HFF-Myc (cell line): ENCODE measurements at regions not wholly inside any gene's neighbourhood (a gene's known extent, or its start where the extent isn't known, plus 50 kb on each side); places are given as distances from the start of the nearest gene placed in this dataset.
"Not testable (repeated sequence)": the region's sequence is repeated elsewhere in the genome, so short reads cannot be mapped to it uniquely, and the experiment has no call there.

Experiments used
- DNase-seq: peaks from one replicate; pipeline ENCODE4 v3.0.0-alpha.2; 2011; ENCODE audit warnings: low read depth; ENCODE audit errors: extremely low read depth
- H3K4me3 ChIP-seq: replicated peaks from 2 replicates; pipeline ENCODE4 v1.5.1; 2011; ENCODE audit warnings: low read depth, mild to moderate bottlenecking, control low read depth, low read length
- TF ChIP-seq, protein P1 (sequence below): IDR thresholded peaks from 2 replicates; pipeline ENCODE4 v1.5.1; 2012; ENCODE audit warnings: mild to moderate bottlenecking, low read depth, low read length, control low read depth; ENCODE audit errors: missing control alignments

DNA sequence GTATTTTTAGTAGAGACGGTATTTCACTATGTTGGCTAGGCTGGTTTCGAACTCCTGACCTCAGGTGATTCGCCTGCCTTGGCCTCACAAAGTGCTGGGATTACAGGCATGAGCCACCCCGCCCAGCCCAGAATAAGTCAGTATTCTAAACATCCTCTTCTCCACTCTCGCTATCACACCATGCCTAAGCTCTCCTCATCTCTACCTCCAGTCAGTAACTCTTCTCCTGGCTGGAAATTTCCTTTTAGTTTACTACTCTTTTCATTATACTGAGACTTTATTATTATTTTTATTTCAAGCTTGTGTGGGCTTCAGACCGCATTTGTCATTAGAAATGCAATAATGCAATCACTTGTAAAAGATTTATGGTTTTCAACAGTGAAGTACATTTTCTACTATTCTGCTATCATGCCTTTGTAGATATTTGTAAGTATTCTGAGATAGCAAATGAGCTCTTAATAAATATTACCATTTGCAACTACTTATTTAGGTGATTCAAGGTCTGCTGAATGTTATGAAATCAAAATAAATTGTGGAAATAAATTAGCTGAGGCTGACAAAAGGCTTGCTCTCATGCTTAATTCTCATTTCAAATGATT, 617.3 kb upstream of the GOT2 start:
- TF ChIP-seq, protein P1, sequence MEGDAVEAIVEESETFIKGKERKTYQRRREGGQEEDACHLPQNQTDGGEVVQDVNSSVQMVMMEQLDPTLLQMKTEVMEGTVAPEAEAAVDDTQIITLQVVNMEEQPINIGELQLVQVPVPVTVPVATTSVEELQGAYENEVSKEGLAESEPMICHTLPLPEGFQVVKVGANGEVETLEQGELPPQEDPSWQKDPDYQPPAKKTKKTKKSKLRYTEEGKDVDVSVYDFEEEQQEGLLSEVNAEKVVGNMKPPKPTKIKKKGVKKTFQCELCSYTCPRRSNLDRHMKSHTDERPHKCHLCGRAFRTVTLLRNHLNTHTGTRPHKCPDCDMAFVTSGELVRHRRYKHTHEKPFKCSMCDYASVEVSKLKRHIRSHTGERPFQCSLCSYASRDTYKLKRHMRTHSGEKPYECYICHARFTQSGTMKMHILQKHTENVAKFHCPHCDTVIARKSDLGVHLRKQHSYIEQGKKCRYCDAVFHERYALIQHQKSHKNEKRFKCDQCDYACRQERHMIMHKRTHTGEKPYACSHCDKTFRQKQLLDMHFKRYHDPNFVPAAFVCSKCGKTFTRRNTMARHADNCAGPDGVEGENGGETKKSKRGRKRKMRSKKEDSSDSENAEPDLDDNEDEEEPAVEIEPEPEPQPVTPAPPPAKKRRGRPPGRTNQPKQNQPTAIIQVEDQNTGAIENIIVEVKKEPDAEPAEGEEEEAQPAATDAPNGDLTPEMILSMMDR, result no peak
- no peak for DNase-seq
- H3K4me3 ChIP-seq, result no peak overlapping the region

DNA sequence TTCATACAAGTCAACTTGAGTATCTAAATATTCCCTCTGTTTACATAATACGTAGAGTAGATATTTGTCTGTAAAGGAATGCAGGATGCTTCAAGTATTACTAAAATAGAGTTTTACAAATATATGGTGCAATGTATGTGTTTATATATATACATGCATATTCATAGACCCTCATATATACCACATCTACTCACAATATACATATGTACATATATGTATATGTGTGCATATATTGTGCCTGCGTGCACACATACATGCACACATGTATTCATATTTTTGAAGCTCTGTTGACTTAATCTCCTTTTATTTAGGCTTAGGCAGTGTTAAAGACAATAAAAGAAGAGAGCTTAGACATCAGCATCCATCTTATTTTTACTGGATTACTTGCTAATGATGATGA, 616.6 kb upstream of the GOT2 start:
- H3K4me3 ChIP-seq, result no peak overlapping the region
- DNase-seq, result no peak
- TF ChIP-seq, protein P1, result no peak

DNA sequence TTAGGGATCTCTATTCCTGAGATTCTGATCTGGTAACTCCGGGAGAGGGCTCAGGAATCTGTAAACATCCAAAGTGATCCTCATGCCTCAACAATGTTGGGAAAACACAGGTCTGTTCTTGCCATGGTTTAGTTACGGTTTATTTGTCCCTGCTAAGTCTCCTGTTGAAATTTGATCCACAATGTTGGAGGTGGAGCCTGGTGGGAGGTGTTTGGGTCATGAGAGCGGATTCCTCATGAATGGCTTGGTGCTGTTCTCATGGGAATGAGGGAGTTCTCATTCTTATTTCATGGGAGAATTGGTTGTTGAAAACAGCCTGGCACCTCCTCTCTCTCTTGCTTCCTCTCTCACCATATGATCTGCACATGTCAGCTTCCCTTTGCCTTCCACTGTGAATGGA, 608.6 kb upstream of the GOT2 start:
- TF ChIP-seq, protein P1, result no peak
- no peak overlapping the region for H3K4me3 ChIP-seq
- DNase-seq, result no peak

DNA sequence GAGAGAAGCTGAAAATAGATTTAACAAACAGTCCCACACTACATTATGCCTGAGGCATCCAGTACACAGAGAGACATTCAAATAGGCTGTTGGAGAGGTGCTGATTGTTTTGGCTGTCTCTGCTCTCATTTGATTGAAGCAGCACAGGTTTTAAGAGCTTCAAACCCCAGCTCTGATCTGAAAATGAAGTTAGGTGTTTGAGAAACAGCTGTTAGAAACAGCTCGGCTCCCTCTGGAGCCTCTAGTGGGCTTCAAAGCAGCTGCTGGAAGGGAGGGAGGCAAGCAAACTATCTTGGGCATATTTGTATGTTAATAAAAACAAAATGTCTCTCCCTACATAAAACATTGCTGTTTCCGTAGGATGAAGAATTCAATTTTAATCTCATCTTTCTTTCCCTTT, 607.3 kb upstream of the GOT2 start:
- DNase-seq, result no peak
- no peak overlapping the region for H3K4me3 ChIP-seq
- TF ChIP-seq, protein P1, result no peak

DNA sequence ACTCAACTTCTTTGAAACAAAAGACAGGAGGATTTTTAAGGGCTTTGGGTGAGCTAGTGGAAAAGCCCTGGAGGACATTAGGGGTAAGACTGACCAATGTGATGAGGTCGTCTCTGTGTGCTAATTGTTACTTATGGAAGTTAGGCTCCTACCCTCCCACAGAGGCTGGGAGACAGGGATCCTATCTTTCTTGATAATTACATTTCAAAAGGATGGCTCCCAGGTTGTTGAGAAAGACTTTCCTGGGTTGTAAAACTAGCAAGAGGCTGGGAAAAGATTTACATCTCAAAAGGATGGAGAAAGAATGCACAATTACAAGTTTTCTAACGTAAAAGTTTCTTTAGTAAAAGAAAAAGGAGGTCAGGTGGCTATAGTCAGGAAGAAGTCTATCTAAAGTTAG, 605.8 kb upstream of the GOT2 start:
- TF ChIP-seq, protein P1, result no peak
- no peak overlapping the region for H3K4me3 ChIP-seq
- DNase-seq, result no peak

DNA sequence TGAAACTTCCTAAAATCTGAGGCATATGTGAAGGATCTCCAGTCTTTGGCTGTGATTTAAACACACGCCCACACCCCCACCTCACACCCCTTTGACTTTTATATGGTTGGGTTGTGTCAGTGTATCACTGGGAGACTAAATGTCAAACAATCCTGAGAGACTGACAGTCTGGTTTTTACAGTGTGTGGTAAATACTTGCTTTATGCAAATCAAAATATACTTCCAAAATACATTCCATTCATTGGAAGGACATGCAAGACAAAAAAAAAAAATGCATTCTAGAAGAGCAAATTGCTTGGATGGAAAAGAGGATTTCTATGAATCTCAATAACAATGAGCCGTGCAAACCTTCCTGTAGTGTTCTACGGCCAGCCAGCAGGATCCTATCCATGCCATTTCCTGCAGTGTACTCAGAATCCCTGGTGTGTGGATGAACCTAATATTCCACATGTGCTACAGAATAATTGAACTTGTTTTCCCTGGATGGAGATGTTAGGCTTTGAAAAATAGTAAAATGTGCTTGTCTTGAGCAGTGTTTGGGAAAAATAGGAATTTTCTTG, 602.1 kb upstream of the GOT2 start:
- no peak overlapping the region for H3K4me3 ChIP-seq
- DNase-seq, result no peak
- TF ChIP-seq, protein P1, result no peak

DNA sequence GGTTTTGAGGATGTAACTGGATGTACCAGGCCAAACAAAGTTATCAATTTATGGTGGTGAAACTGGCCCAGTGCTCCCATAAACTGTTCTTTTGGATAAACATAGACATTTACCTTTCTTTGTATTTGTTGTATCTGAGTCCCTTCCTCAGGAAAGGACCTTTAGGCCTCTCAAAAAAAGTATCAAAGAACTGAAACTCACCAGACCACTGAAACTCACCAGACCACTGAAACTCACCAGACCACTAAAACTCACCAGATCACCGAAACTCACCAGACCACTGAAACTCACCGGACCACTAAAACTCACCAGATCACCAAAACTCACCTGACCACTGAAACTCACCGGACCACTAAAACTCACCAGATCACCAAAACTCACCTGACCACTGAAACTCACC, 597.6 kb upstream of the GOT2 start:
- not testable (repeated sequence) for DNase-seq

More for the DNA sequence above, 597.6 kb upstream of the GOT2 start:
- H3K4me3 ChIP-seq, result not testable (repeated sequence)
